ENCODE measurements at regions not wholly inside any gene's neighbourhood (a gene's known extent, or its start where the extent isn't known, plus 50 kb on each side); places are given as distances from the start of the nearest gene placed in this dataset.

- H3K4me3 ChIP-seq (ENCODE audit: low read depth, low read length), result no peak overlapping the region
- no peak for DNase-seq (ENCODE audit: low read depth)
- TF ChIP-seq MAX (IDR thresholded peaks at IDR 0.05; ENCODE audit: low read depth, low read length), result no peak
- TF ChIP-seq, protein P1, sequence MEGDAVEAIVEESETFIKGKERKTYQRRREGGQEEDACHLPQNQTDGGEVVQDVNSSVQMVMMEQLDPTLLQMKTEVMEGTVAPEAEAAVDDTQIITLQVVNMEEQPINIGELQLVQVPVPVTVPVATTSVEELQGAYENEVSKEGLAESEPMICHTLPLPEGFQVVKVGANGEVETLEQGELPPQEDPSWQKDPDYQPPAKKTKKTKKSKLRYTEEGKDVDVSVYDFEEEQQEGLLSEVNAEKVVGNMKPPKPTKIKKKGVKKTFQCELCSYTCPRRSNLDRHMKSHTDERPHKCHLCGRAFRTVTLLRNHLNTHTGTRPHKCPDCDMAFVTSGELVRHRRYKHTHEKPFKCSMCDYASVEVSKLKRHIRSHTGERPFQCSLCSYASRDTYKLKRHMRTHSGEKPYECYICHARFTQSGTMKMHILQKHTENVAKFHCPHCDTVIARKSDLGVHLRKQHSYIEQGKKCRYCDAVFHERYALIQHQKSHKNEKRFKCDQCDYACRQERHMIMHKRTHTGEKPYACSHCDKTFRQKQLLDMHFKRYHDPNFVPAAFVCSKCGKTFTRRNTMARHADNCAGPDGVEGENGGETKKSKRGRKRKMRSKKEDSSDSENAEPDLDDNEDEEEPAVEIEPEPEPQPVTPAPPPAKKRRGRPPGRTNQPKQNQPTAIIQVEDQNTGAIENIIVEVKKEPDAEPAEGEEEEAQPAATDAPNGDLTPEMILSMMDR (IDR thresholded peaks at IDR 0.05; ENCODE audit: low read depth, low read length), result no peak
- TF ChIP-seq POLR2A (IDR thresholded peaks at IDR 0.05; ENCODE audit: extremely low read depth, insufficient read length), result no peak
- no peak for TF ChIP-seq MYC (IDR thresholded peaks at IDR 0.05; ENCODE audit: low read depth, low read length)
Observed at GRCh38 chr1:67564193-67564592, 120.8 kb upstream of the GADD45A start.

DNA sequence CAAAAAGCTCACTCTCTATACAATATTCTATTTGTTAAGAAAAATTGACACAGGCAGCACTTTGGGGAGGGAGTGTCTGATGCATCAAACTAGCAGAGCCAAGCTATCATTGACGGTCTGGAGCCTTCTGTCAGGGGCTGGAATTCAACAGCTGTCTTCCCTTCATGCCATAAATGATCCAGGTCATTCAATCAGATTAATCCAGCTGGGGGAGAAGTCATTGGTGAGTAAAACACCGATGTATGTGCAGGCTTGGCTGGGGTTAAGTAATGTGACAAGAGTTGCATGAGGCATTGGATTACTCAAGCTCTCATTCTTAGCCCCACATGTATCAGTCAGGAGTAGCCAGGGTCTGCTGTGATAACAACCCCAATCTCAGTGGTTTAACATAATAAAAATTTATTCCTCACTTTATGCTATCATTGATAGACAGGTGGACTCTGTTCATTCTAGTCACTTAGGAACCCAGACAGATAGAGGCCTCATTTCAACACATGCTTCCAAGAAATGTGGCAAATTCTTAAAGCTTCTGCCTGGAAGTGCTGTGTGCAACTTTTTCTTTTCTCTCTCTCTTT lies 118.1 kb upstream of the GADD45A start:
- TF ChIP-seq POLR2A (IDR thresholded peaks at IDR 0.05; ENCODE audit: extremely low read depth, insufficient read length), result no peak
- TF ChIP-seq, protein P1 (IDR thresholded peaks at IDR 0.05; ENCODE audit: low read depth, low read length), result no peak
- no peak for TF ChIP-seq MAX (IDR thresholded peaks at IDR 0.05; ENCODE audit: low read depth, low read length)
- no peak for TF ChIP-seq MYC (IDR thresholded peaks at IDR 0.05; ENCODE audit: low read depth, low read length)
- no peak for DNase-seq (ENCODE audit: low read depth)

GRCh38 chr1:67570486-67571143 lies 114.4 kb upstream of the GADD45A start:
- H3K4me3 ChIP-seq (ENCODE audit: low read depth, low read length), result no peak overlapping the region
- TF ChIP-seq POLR2A (IDR thresholded peaks at IDR 0.05; ENCODE audit: extremely low read depth, insufficient read length) (no peak), MYC (IDR thresholded peaks at IDR 0.05; ENCODE audit: low read depth, low read length) (no peak), MAX (IDR thresholded peaks at IDR 0.05; ENCODE audit: low read depth, low read length) (no peak)
- TF ChIP-seq, protein P1 (IDR thresholded peaks at IDR 0.05; ENCODE audit: low read depth, low read length), result no peak
- DNase-seq (ENCODE audit: low read depth), result no peak

More for the DNA sequence above, 118.1 kb upstream of the GADD45A start:
- H3K4me3 ChIP-seq (ENCODE audit: low read depth, low read length), result no peak overlapping the region

DNA sequence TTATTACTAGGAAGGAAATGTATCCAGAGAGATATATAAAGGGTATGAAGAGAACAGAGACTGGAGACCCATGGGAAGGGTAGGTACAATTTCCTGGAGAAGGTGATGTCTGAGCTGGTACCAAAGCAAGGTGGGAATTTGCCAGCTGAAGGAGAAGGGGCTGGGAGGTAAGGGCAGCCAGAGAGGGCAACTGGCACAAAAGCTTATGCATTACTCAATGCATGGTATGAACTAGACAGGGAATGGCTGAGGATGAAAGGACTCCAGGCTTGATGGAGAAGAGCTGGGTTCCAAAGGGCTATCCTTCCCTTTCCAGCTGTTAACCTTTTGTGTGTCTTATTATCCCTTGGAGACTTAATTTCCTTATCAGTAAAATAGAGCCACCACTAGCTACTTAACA lies 113.6 kb upstream of the GADD45A start:
- TF ChIP-seq, protein P1 (IDR thresholded peaks at IDR 0.05; ENCODE audit: low read depth, low read length), result no peak
- no peak for TF ChIP-seq MYC (IDR thresholded peaks at IDR 0.05; ENCODE audit: low read depth, low read length)
- no peak for TF ChIP-seq MAX (IDR thresholded peaks at IDR 0.05; ENCODE audit: low read depth, low read length)
- no peak for TF ChIP-seq POLR2A (IDR thresholded peaks at IDR 0.05; ENCODE audit: extremely low read depth, insufficient read length)
- no peak overlapping the region for H3K4me3 ChIP-seq (ENCODE audit: low read depth, low read length)
- no peak for DNase-seq (ENCODE audit: low read depth)

GRCh38 chr1:67571901-67572593 lies 113.0 kb upstream of the GADD45A start:
- H3K4me3 ChIP-seq (ENCODE audit: low read depth, low read length), result no peak overlapping the region
- DNase-seq (ENCODE audit: low read depth), result no peak
- TF ChIP-seq MAX (IDR thresholded peaks at IDR 0.05; ENCODE audit: low read depth, low read length) (no peak), MYC (IDR thresholded peaks at IDR 0.05; ENCODE audit: low read depth, low read length) (no peak), POLR2A (IDR thresholded peaks at IDR 0.05; ENCODE audit: extremely low read depth, insufficient read length) (no peak)
- TF ChIP-seq, protein P1 (IDR thresholded peaks at IDR 0.05; ENCODE audit: low read depth, low read length), result no peak
